ENCODE measurements at regions not wholly inside any gene's neighbourhood (a gene's known extent, or its start where the extent isn't known, plus 50 kb on each side); places are given as distances from the start of the nearest gene placed in this dataset.
"Not testable (repeated sequence)": the region's sequence is repeated elsewhere in the genome, so short reads cannot be mapped to it uniquely, and the experiment has no call there.

DNA sequence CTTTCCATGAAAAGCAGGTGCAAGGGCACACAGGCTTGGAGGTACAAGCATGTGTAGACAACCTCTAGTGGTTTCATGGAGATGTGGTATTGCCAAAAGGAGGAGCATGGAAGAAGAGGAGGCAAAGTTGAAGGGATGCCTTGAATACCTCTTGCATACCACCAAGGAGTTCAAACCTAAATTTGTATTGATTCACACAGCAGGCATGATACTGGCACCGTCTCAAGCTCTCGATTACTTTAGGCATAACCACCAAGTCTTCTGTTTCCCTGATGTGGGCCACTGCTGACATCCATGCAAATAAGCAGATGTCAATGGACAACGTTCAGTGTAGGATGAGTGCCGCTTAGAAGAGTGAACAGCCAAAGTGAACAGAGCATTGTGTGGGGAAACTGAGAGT is 87.1 kb downstream of the SCN11A start:
- DNase-seq = no peak

GRCh38 chr3:38964204-38964603 is 87.5 kb downstream of the SCN11A start:
- DNase-seq = no peak

DNA sequence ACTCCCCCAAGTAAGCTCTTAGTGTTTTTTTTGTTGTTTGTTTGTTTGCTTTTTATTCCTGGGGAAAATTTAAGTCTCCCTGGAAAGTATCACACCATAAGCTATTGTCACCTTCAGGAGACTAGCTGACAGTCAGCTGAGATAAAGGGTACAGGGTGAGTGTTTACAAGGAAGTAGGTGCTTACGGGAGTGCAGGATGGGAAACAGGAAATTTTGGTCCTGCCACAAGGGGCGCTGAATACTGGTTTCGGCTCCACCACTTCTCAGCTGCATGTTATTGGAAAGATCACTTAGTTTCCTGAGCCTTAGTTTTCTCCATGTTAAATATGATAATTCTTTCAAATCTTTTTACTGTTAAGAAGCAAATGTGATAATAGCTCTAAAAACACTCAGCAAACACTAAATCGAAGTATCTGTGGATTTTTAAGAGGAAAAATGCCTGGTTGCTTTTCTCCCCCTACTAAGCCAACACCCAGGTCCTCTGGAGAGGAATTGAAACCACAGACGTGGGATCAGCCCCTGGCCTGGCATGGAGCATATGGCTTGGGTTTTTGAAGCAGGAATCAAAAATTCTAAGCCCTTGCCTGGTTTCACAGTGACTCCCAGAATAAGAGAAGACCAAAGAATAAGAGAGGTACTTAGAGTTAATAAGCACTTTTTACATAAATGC is 90.7 kb downstream of the SCN11A start:
- DNase-seq = peak; percentile 61

GRCh38 chr3:38960042-38960622 is 91.6 kb downstream of the SCN11A start:
- DNase-seq = no peak

GRCh38 chr3:38958026-38958720 is 93.6 kb downstream of the SCN11A start:
- no peak for DNase-seq

DNA sequence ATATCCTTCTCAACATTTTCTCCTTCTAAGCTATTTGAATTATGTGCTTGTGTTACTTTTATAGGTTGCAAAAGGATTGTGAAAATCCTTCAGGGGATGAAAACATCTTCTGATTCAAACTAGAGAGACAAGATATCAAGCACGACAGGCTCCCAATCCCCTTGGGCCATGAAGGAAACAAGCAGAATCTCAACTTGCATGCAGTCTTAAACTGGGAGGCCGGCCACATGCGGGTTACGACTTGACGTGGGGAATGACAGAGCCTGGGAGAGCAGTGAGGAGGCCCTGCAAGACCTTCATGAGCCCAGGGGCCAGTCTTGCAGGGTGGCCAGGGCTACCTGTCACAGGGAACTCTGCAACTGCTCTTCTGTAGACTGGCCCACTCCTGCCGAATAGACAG is 94.4 kb downstream of the SCN11A start:
- no peak for DNase-seq

DNA sequence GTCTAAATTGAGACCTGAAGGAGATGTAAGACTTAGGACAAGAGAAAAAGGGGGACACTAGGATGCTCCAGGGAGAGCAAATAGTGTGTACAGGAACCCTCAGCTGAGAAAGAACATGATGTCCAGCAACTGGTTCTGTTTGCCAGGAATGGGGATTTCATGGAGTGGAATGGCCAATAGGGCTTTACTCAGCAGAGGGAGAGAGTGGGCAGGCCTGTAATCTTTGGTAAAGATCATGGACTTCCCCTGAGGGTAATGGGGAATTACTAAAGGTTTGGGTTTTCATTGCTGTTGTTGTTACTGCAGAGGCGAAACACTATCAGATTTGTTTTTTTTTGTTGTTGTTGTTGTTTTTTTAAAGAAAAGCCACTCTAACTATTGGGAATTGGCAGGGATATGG is 99.0 kb downstream of the SCN11A start:
- peak; percentile 35 for DNase-seq

DNA sequence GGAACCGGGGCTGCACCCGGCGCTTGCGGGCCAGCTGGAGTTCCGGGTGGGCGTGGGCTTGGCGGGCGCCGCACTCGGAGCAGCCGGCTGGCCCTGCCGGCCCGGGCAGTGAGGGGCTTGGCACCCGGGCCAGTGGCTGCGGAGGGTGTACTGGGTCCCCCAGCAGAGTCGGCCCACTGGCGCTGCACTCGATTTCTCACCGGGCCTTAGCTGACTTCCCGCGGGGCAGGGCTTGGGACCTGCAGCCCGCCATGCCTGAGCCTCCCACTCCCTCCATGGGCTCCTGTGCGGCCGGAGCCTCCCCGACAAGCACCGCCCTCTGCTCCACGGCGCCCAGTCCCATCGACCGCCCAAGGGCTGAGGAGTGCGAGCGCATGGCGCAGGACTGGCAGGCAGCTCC is 100.6 kb downstream of the SCN11A start:
- not testable (repeated sequence) for DNase-seq

- peak; percentile 82 for DNase-seq
Measured at GRCh38 chr3:38950581-38950980, 101.2 kb downstream of the SCN11A start.

DNA sequence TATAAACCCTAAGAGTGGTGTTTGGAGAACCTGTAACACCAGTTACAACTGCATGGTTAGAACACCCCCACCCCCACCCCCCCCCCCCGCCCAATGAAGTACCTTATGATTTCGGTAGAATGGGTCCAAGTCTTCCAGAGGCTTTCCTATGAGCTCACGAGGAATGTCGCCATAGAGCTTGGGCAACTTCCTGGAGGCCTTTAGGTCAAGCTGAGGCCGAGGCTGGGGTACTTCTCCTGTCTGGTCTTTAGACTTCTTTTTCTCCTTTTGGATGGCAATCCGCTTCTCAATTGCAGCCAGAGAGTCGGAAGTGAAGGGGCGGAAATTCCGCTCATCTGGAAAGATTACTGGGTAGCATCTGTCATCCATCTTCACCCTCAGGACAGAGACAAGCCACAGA is 101.8 kb downstream of the SCN11A start:
- DNase-seq = peak; percentile 17

DNA sequence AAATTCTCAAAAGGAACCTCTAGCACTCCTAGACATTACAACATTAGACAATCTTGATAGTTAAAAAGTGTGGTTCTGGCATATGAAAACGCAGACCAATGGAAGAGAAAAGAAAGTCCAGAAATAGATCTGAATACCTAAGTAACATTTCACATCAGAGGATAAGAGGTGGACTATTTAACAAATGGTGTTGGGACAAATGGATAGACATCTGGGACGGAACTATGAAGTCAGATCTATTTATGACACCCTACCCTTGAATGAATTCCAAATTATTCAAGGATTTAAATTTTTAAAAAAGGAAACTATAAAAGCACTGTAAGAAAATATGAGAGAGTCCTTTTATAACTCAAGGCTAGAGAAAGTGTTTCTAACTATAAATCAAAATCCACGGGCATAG is 111.3 kb downstream of the SCN11A start:
- no peak for DNase-seq

GRCh38 chr3:38925351-38925750 is 109.3 kb upstream of the SCN10A start:
- DNase-seq = no peak

GRCh38 chr3:38916706-38917105 is 100.7 kb upstream of the SCN10A start:
- DNase-seq = no peak

DNA sequence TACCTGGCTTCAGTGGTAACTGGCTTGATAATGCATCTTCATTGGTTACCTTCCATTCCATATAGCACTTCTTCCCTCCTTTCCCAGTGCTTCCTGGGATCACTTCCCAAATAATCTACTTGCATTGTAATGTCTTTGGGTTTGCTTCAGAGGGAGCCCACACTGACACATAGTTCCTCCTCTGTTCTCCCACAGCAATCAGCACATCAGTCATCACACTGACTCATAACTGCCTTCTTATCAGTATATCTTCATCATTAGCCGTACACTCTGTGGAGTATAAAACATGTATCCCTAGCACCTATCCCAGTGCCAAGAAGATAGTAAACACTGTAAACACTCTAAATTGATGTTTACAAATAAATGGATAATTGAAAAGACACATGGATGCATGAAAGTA is 91.4 kb upstream of the SCN10A start:
- DNase-seq = no peak

DNA sequence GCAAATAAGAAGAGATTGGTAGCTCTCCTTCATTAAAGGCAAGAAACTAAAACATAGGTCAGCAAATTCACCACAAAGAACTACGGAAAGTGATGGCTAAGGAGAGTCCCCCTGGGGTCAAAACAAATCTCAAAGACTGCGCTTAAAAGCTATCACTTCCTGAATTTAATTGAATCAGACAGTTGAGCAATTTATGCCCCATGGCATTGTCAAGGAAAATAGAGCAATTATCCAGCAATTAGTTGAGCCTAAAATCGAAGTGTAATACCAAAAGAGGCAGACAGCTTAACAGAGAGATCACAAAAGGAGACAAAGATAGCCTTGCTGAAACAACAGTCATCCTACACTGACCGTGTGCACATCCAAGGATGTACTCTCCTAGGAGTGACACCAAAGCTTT is 74.4 kb upstream of the SCN10A start:
- no peak for DNase-seq

GRCh38 chr3:38878646-38879045 is 62.6 kb upstream of the SCN10A start:
- no peak for DNase-seq
